Hepatic stellate cell (primary cell): ENCODE measurements at regions not wholly inside any gene's neighbourhood (a gene's known extent, or its start where the extent isn't known, plus 50 kb on each side); places are given as distances from the start of the nearest gene placed in this dataset.
A peak's percentile ranks its signal among the peaks of the same experiment; 100 is the strongest.

Experiments used
- DNase-seq: peaks from one replicate; pipeline ENCODE4 v3.0.0; 2011; ENCODE audit warnings: low spot score

- DNase-seq, result no peak
These were observed 245.3 kb upstream of the MAN1A1 start for GRCh38 chr6:119594907-119595306.

- no peak for DNase-seq
These were observed 241.7 kb upstream of the MAN1A1 start for GRCh38 chr6:119591235-119591634.

GRCh38 chr6:119590066-119590465 lies 240.5 kb upstream of the MAN1A1 start:
- no peak for DNase-seq

- DNase-seq, result no peak
These were observed 238.0 kb upstream of the MAN1A1 start for GRCh38 chr6:119587537-119587936.

GRCh38 chr6:119586250-119586882 lies 236.8 kb upstream of the MAN1A1 start:
- DNase-seq, result no peak

- DNase-seq, result no peak
These were observed 234.5 kb upstream of the MAN1A1 start for GRCh38 chr6:119584088-119584487.

- no peak for DNase-seq
These were observed 231.7 kb upstream of the MAN1A1 start for GRCh38 chr6:119581220-119581619.

GRCh38 chr6:119575721-119576120 lies 226.2 kb upstream of the MAN1A1 start:
- DNase-seq, result peak; percentile 2

- no peak for DNase-seq
These were observed 219.0 kb upstream of the MAN1A1 start for GRCh38 chr6:119568580-119568979.

- no peak for DNase-seq
These were observed 217.1 kb upstream of the MAN1A1 start for GRCh38 chr6:119566546-119567260.

GRCh38 chr6:119565893-119566292 lies 216.3 kb upstream of the MAN1A1 start:
- DNase-seq, result no peak

GRCh38 chr6:119562168-119562567 lies 212.6 kb upstream of the MAN1A1 start:
- DNase-seq, result no peak

GRCh38 chr6:119559586-119559985 lies 210.0 kb upstream of the MAN1A1 start:
- DNase-seq, result no peak

- no peak for DNase-seq
These were observed 207.7 kb upstream of the MAN1A1 start for GRCh38 chr6:119557239-119557638.

- DNase-seq, result no peak
These were observed 202.5 kb upstream of the MAN1A1 start for GRCh38 chr6:119552021-119552420.

- DNase-seq, result no peak
These were observed 197.5 kb upstream of the MAN1A1 start for GRCh38 chr6:119547024-119547423.

GRCh38 chr6:119545245-119545644 lies 195.7 kb upstream of the MAN1A1 start:
- DNase-seq, result no peak

- no peak for DNase-seq
These were observed 195.0 kb upstream of the MAN1A1 start for GRCh38 chr6:119544325-119545175.

GRCh38 chr6:119543332-119543731 lies 193.8 kb upstream of the MAN1A1 start:
- no peak for DNase-seq

- no peak for DNase-seq
These were observed 192.5 kb upstream of the MAN1A1 start for GRCh38 chr6:119542037-119542436.

GRCh38 chr6:119541132-119541905 lies 191.8 kb upstream of the MAN1A1 start:
- DNase-seq, result peak; percentile 67

GRCh38 chr6:119540417-119540816 lies 190.9 kb upstream of the MAN1A1 start:
- no peak for DNase-seq
